ENCODE measurements at regions not wholly inside any gene's neighbourhood (a gene's known extent, or its start where the extent isn't known, plus 50 kb on each side); places are given as distances from the start of the nearest gene placed in this dataset.

- TF ChIP-seq CTCF (conservative IDR thresholded peaks at IDR 0.05; ENCODE audit: low read depth, low read length) = no peak
- no peak overlapping the region for H3K4me3 ChIP-seq (ENCODE audit: low read length)
- no peak for DNase-seq (ENCODE audit: low read depth)
These were observed 1208.3 kb downstream of the MAT2B start for GRCh38 chr5:164713682-164714081.

GRCh38 chr5:164721116-164721515 lies 1215.7 kb downstream of the MAT2B start:
- H3K4me3 ChIP-seq (ENCODE audit: low read length) = no peak overlapping the region
- no peak for DNase-seq (ENCODE audit: low read depth)
- no peak for TF ChIP-seq CTCF (conservative IDR thresholded peaks at IDR 0.05; ENCODE audit: low read depth, low read length)

- TF ChIP-seq CTCF (conservative IDR thresholded peaks at IDR 0.05; ENCODE audit: low read depth, low read length) = no peak
- DNase-seq (ENCODE audit: low read depth) = no peak
These were observed 1216.2 kb downstream of the MAT2B start for GRCh38 chr5:164721656-164722055.

GRCh38 chr5:164722702-164723101 lies 1217.3 kb downstream of the MAT2B start:
- no peak overlapping the region for H3K4me3 ChIP-seq (ENCODE audit: low read length)
- no peak for DNase-seq (ENCODE audit: low read depth)
- no peak for TF ChIP-seq CTCF (conservative IDR thresholded peaks at IDR 0.05; ENCODE audit: low read depth, low read length)

More at GRCh38 chr5:164721656-164722055, 1216.2 kb downstream of the MAT2B start:
- H3K4me3 ChIP-seq (ENCODE audit: low read length) = no peak overlapping the region

- no peak for DNase-seq (ENCODE audit: low read depth)
These were observed 1221.6 kb downstream of the MAT2B start for GRCh38 chr5:164727012-164727411.

GRCh38 chr5:164728733-164729132 lies 1223.3 kb downstream of the MAT2B start:
- H3K4me3 ChIP-seq (ENCODE audit: low read length) = no peak overlapping the region
- no peak for TF ChIP-seq CTCF (conservative IDR thresholded peaks at IDR 0.05; ENCODE audit: low read depth, low read length)
- no peak for DNase-seq (ENCODE audit: low read depth)

More at GRCh38 chr5:164727012-164727411, 1221.6 kb downstream of the MAT2B start:
- H3K4me3 ChIP-seq (ENCODE audit: low read length) = no peak overlapping the region
- no peak for TF ChIP-seq CTCF (conservative IDR thresholded peaks at IDR 0.05; ENCODE audit: low read depth, low read length)

- no peak for TF ChIP-seq CTCF (conservative IDR thresholded peaks at IDR 0.05; ENCODE audit: low read depth, low read length)
- no peak for DNase-seq (ENCODE audit: low read depth)
- H3K4me3 ChIP-seq (ENCODE audit: low read length) = no peak overlapping the region
These were observed 1229.9 kb downstream of the MAT2B start for GRCh38 chr5:164735334-164735733.
